IMR-90 (cell line): ENCODE measurements at regions not wholly inside any gene's neighbourhood (a gene's known extent, or its start where the extent isn't known, plus 50 kb on each side); places are given as distances from the start of the nearest gene placed in this dataset.

Experiments used
- FOS ChIP-seq: fragments of 150-350 bp; IDR thresholded peaks from 2 replicates; pipeline ENCODE4 v1.6.1; 2016; ENCODE audit warnings: low read depth, low read length
- MAFK ChIP-seq: IDR thresholded peaks from 2 replicates; pipeline ENCODE4 v1.6.1; 2012; ENCODE audit warnings: low read depth, low read length, improper control_type of control experiment
- MAZ ChIP-seq: IDR thresholded peaks from 2 replicates; pipeline ENCODE4 v1.6.1; 2012; ENCODE audit warnings: low read depth, mild to moderate bottlenecking, low read length, improper control_type of control experiment, moderate library complexity, borderline replicate concordance
- MXI1 ChIP-seq: IDR thresholded peaks from 2 replicates; pipeline ENCODE4 v1.6.1; 2012; ENCODE audit warnings: low read depth, mild to moderate bottlenecking, low read length, moderate library complexity, borderline replicate concordance
- POLR2A ChIP-seq: IDR thresholded peaks from 2 replicates; pipeline ENCODE4 v1.6.1; 2012; ENCODE audit warnings: mild to moderate bottlenecking, low read depth, low read length
- RAD21 ChIP-seq: IDR thresholded peaks from 2 replicates; pipeline ENCODE4 v1.6.1; 2012; ENCODE audit warnings: low read length, improper control_type of control experiment
- RCOR1 ChIP-seq: IDR thresholded peaks from 2 replicates; pipeline ENCODE4 v1.6.1; 2012; ENCODE audit warnings: mild to moderate bottlenecking, low read length, improper control_type of control experiment; ENCODE audit not compliant: insufficient replicate concordance
- RFX5 ChIP-seq: IDR thresholded peaks from 2 replicates; pipeline ENCODE4 v1.8.0; 2012; ENCODE audit warnings: low read depth, mild to moderate bottlenecking, low read length, moderate library complexity
- TF ChIP-seq, protein P1 (sequence below): conservative IDR thresholded peaks from 2 replicates; pipeline ENCODE4 v1.5.1; 2012; ENCODE audit warnings: mild to moderate bottlenecking, low read depth, low read length, improper control_type of control experiment

DNA sequence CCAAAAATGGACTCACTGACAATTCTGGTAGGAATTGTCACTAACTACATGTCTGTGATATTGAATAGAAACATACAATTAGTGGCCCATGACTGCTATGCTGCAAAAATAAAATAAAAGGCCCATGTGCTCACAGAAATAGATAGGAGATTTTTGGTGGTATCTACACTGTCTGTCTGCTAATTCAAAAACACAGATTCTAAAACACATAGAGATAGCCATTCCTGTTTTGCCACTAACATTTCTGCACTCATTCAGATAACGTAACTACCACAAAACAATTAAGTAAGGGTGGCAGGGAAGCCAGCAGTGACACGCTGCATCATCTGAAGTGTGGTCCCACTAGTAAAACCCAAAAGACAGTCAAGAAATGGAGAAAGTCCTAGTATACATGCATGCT, 202.2 kb upstream of the NFIA start:
- TF ChIP-seq MAZ (no peak), POLR2A (no peak), RFX5 (no peak), FOS (no peak), MAFK (no peak), RCOR1 (no peak), MXI1 (no peak), RAD21 (no peak)
- TF ChIP-seq, protein P1, sequence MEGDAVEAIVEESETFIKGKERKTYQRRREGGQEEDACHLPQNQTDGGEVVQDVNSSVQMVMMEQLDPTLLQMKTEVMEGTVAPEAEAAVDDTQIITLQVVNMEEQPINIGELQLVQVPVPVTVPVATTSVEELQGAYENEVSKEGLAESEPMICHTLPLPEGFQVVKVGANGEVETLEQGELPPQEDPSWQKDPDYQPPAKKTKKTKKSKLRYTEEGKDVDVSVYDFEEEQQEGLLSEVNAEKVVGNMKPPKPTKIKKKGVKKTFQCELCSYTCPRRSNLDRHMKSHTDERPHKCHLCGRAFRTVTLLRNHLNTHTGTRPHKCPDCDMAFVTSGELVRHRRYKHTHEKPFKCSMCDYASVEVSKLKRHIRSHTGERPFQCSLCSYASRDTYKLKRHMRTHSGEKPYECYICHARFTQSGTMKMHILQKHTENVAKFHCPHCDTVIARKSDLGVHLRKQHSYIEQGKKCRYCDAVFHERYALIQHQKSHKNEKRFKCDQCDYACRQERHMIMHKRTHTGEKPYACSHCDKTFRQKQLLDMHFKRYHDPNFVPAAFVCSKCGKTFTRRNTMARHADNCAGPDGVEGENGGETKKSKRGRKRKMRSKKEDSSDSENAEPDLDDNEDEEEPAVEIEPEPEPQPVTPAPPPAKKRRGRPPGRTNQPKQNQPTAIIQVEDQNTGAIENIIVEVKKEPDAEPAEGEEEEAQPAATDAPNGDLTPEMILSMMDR, result no peak
